Inferior parietal cortex (tissue), 1 donor: ENCODE measurements at regions not wholly inside any gene's neighbourhood (a gene's known extent, or its start where the extent isn't known, plus 50 kb on each side); places are given as distances from the start of the nearest gene placed in this dataset.
A peak's percentile ranks its signal among the peaks of the same experiment; 100 is the strongest.

Experiments used
- DNase-seq: peaks from one replicate; pipeline ENCODE4 v3.0.0-alpha.2; 2016; ENCODE audit errors: extremely low spot score

DNA sequence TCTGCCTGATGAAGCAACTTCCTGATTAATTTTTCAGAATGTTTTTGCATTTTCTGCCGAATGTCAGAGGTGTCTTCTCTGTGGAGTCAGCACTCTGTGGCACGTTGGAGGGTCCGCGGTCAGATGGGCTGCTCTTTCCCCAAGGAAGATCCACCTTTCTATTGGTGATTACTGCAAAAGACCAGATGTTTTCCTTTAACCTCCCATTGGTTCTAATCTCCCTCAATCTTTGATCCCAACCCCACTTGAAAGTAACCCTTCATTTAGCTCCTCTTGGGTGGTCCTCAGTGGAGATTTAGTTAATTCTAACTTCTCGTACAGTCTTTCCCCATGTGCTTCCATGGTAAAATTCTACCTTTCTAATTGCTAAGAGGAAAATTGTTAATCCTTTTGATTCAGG lies 397.7 kb upstream of the DDHD1 start:
- DNase-seq, result no peak

DNA sequence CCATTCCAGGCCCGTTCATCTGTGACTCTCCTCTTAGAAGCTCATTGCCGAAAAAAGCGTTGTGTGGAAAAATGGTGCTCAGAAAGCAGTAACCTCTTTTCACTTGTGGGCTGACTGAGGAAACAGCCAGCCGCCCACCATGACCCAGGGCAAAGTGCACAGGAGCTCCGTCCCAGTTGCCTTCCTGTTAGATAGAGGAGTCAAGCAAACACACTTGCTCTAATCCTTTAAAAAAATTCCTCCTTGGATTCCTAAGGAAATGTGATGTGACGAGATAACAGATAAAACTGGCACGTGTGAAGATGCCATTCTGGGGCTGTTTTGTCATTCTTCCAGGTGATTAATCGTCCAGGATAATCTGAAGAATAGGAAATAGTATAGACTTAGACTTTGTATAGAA lies 396.8 kb upstream of the DDHD1 start:
- DNase-seq, result no peak

DNA sequence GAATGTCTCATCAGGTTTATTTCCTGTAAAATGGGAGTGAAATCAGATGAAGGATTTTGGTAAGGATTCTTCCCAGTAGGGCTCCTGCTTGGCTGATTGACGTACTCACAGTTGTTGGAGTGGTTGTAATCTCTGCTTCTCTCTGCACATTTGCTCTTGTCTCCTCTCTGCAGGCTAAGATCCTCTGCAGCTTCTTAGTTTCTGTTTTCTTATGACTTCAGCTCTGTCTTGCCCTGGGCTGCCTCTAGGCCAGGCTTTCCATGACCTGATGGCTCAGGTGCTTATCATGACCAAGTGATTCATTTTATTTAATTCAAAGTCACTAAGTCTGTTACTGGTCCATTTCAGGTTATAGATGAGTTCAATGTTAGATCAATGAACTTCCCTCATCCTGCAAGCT lies 394.5 kb upstream of the DDHD1 start:
- DNase-seq, result no peak

DNA sequence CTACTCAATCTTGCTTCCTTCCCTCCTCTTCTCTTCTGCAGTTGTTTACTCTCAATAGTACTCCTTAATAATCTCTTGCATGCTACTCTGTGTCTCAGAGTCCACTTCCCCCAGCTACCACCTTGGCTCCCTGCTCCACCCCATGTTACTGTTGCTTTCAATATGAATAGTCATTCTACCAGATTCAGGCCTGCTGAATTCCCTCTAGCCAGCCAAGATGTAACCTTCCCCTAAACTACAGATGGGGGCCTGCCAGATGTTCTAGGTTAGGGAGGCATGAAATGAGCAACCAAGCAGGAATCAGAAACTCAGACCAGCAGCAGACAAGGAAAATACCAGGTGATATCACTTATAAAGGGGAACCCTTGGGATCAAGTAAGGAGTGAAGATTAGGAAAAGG lies 392.1 kb upstream of the DDHD1 start:
- no peak for DNase-seq

DNA sequence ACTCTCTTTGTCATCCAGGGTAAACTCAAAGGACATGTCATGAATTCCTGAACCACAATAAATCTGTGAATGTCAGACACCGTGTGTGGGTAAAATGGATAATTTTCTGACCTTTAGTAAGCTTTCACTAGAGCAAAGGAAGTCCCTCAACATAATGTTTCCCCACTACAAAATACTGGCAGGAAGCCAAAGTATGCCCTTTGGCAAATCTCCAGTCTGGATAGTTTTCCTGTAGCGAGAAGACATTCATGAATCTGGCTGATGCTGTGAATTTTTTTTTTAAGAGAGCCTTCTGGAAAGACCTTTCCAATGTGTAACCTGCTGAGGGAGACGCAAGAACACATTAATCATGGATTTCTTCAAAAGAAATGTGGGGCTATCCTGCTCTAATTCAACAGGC lies 389.6 kb upstream of the DDHD1 start:
- no peak for DNase-seq

DNA sequence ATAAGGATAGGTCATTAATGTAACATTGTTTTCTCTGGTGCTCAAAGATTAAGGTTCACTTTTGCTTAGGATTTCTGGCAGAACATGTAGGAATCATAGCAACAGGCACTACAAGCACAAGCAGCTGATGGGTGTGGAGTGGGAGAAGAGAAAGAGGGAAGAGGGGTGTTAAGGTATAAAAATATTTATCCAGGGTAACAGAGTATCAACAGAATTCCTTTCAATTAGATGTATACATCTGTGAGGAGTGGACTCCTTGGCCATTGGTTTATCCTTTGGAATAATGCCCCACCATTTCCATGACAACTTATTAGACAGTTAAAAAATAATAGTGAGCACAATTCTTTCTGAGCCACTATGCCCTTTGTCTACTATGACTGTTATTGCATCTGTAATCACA lies 388.3 kb upstream of the DDHD1 start:
- no peak for DNase-seq

DNA sequence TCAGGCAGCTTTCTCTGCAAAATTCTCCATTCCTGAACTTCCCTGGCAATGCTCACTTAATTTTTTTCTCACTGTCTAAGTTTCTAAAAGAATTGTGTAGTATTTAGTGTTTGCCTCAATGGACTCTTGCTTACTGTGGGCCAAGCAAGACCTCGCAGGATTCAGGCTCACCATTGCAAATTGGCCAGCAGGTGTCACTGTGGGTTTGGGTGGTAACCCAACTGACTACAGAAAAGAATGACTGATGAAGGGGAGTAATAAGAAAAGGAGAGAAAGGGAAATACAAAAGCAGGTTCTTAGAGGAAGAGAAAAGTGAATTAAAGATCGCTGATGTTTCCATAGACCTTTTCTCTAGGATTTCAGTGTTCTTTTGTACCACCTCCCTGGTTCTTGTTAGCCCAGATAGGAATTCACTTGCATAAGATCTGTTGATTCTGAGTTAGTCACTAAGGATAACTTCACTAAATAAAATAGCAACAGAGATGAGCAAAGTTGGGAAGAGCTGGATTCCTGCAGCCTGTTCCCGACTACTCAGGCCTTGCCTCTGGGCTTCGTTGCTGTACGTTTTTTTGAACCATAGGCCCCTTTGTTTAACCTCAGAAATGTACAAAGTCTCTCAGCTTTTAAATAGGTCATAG lies 386.5 kb upstream of the DDHD1 start:
- DNase-seq, result peak; percentile 91

DNA sequence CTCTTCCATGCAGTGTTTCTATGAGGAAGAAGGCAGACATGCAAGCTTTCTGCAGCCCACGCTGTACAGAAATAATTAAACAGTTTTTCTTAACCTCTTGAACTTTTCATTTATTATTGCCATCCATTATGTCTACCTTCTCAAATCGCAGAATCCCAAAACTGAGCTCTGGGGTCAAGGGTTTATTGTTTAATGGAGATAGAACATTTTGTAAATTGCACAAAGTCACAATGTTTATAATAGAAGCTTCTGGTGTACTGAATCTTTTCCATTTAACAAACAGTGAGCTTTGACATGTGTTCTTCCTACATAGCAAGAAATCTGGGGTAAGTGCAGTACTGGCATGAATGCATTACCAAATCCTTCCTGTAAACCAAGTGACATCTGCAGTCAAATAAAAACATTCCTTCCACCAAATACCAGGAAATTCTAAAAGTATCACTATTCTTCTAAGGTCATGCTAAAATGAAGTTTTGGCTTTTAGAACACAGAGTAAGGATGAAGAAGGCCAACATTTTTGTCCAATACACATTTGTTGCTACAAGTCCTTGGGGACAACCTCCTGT lies 385.3 kb upstream of the DDHD1 start:
- no peak for DNase-seq

DNA sequence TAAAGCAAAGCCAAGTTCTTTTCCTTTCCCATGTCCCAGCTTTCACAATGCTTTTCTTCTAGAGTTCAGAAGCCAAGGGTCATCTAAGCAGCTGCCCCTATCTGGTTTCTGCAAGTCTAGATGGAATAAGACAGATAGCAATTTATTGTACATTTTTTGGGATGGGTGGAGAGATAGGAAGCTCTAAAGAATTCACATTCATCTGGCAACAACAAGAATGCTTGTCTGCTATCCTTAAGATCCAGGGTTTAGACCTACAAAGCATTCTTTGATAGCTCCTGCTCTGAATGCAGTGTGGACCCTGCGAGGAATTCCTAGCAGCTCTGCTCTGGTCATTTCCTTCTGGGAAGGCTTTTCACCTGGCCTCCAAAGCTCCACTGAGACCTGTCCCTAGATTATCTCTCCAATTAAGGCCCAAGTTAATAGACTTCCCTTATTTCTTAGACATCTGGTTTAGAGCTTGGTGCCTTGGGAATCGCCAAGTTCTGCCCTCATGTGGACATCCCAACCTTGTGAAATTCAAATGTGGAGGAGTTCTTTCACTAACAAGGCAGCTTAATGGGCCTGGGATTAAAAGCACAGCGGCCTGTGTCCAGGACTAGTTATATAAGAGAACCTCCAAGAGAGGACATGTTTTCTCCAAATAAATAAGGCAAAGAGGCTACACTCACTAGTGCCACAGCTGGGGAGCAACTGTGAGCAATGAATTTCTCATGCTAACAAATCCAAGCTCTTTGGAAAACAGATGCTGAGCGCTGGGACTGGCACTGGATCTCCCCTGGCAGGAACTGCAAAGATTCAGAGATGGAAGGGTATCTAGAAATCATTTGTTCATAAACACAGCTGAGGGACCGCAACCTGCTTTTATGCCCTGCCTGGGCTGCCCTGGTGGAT lies 384.5 kb upstream of the DDHD1 start:
- DNase-seq, result no peak

DNA sequence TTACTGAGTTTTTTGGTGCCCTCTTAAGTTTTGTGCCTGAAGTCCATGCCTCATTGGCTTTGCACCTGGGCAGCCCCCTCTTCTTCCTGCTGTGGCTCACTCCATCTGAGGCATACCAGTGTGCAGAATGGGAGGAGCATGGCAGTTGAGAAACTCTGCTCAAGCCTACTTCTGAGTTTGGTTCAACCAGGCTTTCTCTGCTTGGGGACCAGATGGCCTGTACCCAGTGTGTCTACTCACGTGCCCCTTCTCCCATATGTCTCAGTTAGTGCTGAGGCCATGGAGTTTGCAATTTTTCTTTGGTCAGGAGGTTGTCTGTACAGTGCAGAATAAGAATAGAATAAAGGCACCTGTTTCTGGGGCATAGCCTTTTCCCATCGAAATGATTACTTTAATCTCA lies 383.3 kb upstream of the DDHD1 start:
- DNase-seq, result no peak

DNA sequence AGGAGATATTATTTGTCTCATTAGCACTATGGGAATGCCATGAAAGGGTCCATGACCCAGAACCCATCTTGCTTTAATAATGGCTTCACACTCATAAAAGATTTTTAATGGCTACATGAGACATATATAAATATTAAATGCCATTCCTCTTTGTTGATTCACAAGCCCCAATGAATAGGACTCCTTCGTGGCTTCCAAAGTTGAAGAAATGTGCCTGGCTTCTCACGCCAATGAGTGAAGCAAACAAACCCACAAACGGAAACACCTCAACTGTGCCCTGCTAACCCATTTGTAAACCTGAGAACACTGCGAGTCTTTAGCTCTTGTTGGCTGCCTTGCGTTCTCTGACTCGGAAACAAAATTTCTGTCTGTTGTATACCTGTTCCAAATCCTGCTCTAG lies 381.7 kb upstream of the DDHD1 start:
- no peak for DNase-seq

DNA sequence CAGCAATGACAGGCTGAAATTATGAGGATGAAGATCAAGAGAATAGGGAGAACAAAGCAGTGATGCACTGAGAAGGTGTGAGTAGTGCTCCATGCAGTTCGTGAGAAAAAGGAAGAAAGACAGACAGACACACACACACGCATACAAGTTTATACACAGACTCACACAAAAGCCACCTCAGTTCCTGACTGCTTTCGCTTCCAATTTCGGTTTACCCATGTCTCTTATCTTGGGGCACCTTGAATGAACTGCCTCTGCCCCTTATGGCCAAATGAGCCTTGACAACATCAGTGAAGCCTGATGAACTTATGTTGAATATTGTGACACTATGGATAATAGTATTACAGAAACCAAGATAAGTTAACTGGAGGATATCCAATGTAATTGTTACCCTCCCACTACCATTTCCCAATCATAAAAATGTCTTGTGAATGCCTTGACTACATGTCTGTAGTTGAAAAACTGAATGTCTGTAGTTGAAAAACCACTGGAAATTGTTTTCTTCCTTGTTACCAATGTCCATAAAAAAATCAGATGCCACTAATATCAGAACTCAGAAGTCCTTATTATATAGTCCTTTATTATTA lies 380.4 kb upstream of the DDHD1 start:
- no peak for DNase-seq

DNA sequence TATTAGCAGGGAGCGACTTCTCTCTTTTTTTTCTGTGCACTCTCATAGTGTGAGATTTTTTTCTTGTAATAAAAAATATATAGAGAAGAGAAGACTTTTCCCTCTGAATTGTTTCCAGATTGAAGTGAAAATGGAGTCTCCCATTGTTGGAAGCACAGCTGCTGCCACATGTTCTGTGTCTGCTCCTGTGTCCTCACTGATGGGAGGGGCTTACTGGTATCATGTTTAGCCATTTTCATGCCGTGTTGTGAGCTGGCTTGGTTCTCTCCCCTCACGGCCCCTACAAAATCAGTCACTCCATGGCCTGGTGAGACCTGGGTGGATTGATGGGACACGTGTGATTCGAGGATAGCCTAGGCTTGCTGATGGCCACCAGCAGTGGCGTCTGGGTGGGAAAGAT lies 379.7 kb upstream of the DDHD1 start:
- no peak for DNase-seq

DNA sequence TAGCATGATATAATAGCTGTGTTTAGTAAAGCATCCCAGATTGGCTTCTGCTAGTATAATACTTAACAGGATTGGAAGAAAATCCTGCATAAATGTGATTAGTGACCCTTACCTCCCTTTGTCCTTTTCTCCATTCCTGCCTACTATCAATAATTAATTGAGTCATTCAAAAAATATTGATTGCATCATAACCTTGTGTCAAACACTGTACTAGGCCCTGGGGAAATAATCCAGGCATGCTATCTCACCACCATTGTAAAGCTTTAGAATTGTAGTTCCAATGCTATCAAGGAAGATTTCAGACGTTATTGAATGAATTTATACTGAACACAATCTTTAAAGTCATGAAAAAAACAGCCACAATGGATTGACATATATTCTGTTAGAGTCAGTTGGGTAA lies 378.6 kb upstream of the DDHD1 start:
- no peak for DNase-seq

DNA sequence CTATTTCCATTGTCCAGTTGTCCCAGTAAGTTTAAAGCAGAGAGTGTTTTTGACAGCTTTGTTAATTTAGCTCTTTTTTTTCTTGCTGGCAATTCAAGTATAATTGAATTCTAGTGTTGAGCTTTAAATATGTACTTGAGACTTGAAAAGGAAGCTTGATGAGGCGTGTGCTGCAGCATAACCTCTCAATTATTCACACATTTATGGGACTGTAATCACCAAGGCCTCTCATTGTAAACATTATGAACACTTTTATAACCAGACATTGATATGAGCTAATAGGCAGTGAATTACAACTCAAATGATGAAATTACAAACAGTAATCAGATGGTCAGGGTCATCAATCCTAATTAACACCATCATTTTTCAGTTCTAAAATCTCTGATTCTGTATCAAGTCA lies 378.0 kb upstream of the DDHD1 start:
- no peak for DNase-seq

DNA sequence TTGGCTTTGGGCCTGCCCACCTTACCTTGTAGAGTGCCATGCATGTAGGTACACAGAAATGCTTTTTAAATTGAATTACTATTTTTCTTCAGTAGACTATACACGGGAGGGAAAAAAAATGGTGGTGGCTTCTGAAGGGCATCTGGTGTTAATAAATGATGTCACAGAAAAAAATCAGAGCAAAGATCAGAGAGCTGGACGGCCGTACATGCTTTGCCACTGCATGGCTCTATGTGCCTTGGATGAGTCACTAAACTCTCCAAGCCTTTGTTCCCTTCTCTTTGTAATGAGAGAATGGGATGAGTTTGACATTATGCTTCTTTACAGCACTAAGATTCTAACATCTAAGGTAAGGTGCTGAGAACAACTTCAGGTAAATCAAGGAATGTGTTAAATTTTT lies 376.4 kb upstream of the DDHD1 start:
- DNase-seq, result no peak

DNA sequence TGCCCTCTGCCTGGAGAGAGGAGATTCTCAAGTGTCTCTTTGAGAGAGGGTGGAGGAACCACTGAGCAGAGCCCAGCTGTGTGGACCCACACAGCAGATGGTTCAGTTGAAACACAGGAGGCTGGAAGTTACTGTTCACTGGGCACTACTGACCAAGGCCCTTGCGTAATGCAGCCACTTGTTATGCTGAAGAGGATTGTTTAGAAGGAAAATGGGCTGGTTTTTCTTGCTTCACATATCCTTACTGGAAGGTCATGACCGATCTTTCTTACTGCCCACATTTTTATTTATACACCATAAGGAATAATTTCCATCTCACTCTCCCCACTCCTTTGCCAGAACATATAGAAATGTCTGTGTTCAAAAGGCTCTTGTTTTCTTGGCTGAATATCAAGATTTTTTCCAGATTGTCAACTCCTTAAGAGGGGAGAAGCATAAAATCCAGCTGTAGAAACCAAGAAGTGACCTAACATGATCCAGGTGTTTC lies 375.1 kb upstream of the DDHD1 start:
- DNase-seq, result no peak

DNA sequence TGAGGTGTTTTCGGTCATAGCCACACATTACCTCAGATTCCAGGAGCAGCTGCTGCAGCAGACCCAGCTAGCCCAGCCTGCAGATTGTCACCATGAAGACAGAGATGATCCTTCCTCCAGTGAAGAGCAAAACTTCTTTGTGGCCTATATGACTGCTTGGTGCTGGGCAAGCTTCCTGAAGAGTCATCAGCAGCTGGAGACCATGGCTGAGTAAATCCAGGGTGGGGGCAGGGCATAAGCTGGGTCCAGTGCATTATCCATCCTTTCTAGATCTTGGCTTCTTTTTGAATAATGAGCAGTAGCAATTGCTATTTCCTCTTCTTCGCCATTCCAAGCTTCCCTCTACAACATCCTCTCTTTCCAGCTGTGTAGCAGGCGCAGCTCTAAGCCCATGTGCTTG lies 373.1 kb upstream of the DDHD1 start:
- DNase-seq, result no peak

DNA sequence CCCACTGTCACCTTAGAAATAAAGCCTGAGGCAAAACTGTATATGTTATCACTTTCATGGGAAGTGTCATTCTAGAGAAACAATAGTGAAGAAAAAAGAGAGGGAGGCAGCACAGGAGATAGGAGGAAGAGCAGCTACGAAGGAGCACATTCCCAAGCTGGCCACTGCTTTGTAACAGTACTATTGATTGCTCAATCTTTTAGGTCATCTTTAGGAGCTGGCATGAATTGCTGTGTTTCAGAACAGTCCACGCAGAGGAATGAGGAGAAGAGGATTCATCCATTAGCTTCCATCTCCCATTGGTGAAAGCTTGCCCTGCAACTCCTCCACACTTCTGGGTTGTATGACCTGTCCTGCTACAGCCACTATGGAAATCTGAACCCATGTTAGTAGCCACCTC lies 372.5 kb upstream of the DDHD1 start:
- no peak for DNase-seq

DNA sequence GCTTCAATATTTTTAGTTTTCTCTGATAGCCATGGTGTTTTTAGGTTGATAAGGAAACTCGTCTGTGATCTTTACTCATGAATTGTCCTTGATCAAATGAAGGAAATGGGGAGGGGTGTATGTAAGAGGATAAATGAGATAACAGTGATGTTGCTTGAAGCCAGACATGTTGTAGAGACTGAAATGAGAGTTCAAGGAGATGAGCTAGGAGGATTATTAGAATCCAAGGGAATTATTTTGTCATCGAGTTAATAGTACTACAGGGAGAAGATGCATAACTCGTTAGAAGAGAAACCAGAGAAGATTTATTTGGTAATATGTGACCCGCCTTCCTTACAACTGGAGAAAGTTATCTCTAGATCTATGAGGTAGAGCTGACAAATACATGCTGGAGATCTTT lies 371.3 kb upstream of the DDHD1 start:
- DNase-seq, result no peak

DNA sequence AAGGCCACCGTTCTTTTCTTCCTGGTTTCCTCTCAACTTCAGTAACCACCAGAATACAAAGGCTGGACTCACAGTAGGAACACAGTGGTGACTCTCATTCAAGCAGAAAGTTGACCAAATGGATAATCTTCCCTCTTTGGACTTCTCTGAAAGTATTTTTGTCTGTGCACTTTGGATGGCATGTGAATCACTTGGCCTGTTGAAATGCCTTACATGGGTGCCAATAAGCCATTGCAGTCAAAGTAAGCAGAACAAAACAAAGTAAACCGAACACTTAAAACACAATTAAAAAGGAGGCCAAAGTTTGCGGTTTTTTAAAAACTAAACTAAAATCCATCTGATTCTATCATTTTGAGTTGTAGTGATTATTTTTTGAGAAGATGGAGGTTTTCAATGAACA lies 370.1 kb upstream of the DDHD1 start:
- DNase-seq, result no peak

DNA sequence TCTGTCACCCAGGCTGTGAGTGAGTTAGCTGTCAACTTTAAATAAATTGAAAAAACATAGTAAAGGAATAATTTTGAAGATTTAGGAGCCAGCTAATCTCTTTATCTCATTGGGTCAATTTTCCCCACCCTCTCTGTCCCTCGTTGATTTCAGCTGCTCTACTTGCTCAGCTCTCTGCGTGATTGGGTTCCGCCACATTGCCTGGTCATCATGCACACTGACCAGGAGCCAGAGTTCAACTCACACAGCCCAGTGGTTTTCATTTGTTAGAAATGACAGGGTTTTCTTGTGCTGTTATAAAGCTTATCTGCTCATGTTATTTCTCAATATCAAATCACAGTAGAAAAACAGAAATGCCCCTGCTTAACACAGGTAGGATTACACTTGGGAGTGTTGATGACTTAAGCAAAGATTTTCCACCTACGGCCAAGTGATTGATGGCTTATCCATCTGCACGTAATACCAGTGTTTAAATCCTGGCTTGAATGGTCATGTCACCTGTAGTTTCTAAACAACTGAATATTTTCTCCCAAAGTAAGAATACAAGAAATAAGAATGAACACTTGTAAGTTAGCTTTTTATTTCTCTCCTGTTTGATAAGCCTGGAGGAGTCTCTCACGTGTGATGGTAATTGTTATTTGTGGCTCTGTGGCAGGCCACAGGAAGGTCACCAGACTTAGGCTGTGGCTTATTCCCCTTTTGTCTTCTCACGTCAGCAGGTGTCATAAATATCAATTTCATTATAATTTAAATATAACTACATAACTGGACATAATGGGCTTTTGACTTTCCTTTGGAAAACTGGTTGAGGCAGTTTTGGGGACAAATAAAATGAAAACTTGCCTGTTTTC lies 367.2 kb upstream of the DDHD1 start:
- no peak for DNase-seq
